Parathyroid adenoma (tissue), 2 donors: ENCODE measurements at regions not wholly inside any gene's neighbourhood (a gene's known extent, or its start where the extent isn't known, plus 50 kb on each side); places are given as distances from the start of the nearest gene placed in this dataset.
"Not testable (repeated sequence)": the region's sequence is repeated elsewhere in the genome, so short reads cannot be mapped to it uniquely, and the experiment has no call there.

Experiments
- H2AFZ ChIP-seq: fragments of 300-600 bp; sonication (generic); one replicate; pipeline ENCODE4 v1.7.0; 2017; ENCODE audit warnings: antibody characterized with exemption, mild to moderate bottlenecking
- H3K27ac ChIP-seq: fragments of 300-600 bp; sonication (generic); one replicate; pipeline ENCODE4 v1.7.0; 2017
- H3K27me3 ChIP-seq: fragments of 300-600 bp; sonication (generic); one replicate; pipeline ENCODE4 v1.7.0; 2017; ENCODE audit warnings: low read length; ENCODE audit not compliant: control insufficient read depth, insufficient read depth
- H3K36me3 ChIP-seq: fragments of 300-600 bp; sonication (generic); one replicate; pipeline ENCODE4 v1.7.0; 2017; ENCODE audit warnings: low read length; ENCODE audit not compliant: control insufficient read depth, insufficient read depth
- H3K4me1 ChIP-seq: fragments of 300-600 bp; sonication (generic); one replicate; pipeline ENCODE4 v1.7.0; 2017; ENCODE audit warnings: control low read depth
- H3K4me2 ChIP-seq: fragments of 300-600 bp; sonication (generic); one replicate; pipeline ENCODE4 v1.7.0; 2017; ENCODE audit warnings: low read length
- H3K4me3 ChIP-seq: fragments of 300-600 bp; sonication (generic); one replicate; pipeline ENCODE4 v1.7.0; 2017; ENCODE audit warnings: low read depth, low read length
- H3K79me2 ChIP-seq: fragments of 300-600 bp; sonication (generic); one replicate; pipeline ENCODE4 v1.7.0; 2017; ENCODE audit warnings: control low read depth
- H3K9ac ChIP-seq: fragments of 300-600 bp; sonication (generic); one replicate; pipeline ENCODE4 v1.7.0; 2017; ENCODE audit warnings: mild to moderate bottlenecking
- H3K9me3 ChIP-seq: fragments of 300-600 bp; sonication (generic); one replicate; pipeline ENCODE4 v1.7.0; 2017; ENCODE audit warnings: low read length; ENCODE audit not compliant: control insufficient read depth
- TF ChIP-seq, protein P1 (sequence below): fragments of 300-600 bp; sonication (generic); IDR thresholded peaks from one replicate; pipeline ENCODE4 v1.7.0; 2017; ENCODE audit warnings: antibody characterized with exemption, mild to moderate bottlenecking
- donor health status: primary hyperparathyroidism.

DNA sequence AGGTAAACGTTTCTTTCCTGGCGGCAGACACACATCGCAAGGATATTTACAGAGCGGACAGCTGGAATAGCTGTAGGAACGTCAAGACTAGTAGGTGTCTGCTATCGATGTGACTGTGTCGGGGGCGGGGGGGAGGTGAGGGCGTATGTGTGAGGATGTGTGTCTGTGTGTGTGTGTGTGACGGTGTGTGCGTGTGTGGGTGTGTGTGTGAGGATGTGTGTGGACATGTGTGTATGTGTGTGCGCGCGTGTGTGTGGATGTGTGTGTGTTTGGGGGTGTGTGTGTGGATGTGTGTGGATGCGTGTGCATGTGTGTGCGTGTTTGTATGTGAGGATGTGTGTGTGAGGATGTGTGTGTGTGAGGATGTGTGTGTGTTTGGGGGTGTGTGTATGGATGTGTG is 55.4 kb downstream of the PNMA6F start:
- H3K27ac ChIP-seq, H3K9ac ChIP-seq, H2AFZ ChIP-seq, H3K4me2 ChIP-seq, H3K4me1 ChIP-seq, H3K4me3 ChIP-seq, H3K27me3 ChIP-seq, H3K9me3 ChIP-seq, H3K79me2 ChIP-seq, H3K36me3 ChIP-seq: not testable (repeated sequence)

- not testable (repeated sequence) for H3K27ac ChIP-seq, H3K9me3 ChIP-seq, H3K4me2 ChIP-seq, H3K4me3 ChIP-seq, H3K79me2 ChIP-seq, H3K4me1 ChIP-seq, H3K36me3 ChIP-seq, H2AFZ ChIP-seq, H3K9ac ChIP-seq, H3K27me3 ChIP-seq
Measured at GRCh38 chrX:153260468-153260867, 61.1 kb downstream of the PNMA6F start.

GRCh38 chrX:153253239-153253638 is 68.3 kb downstream of the PNMA6F start:
- H3K4me3 ChIP-seq, H3K27ac ChIP-seq, H3K36me3 ChIP-seq, H3K4me2 ChIP-seq, H3K9ac ChIP-seq, H3K4me1 ChIP-seq, H3K9me3 ChIP-seq, H2AFZ ChIP-seq, H3K79me2 ChIP-seq, H3K27me3 ChIP-seq: not testable (repeated sequence)

GRCh38 chrX:153252378-153253129 is 69.0 kb downstream of the PNMA6F start:
- H2AFZ ChIP-seq, H3K9me3 ChIP-seq, H3K9ac ChIP-seq, H3K79me2 ChIP-seq, H3K4me3 ChIP-seq, H3K27ac ChIP-seq, H3K36me3 ChIP-seq, H3K27me3 ChIP-seq, H3K4me2 ChIP-seq, H3K4me1 ChIP-seq: not testable (repeated sequence)

GRCh38 chrX:153251952-153252351 is 69.6 kb downstream of the PNMA6F start:
- H3K36me3 ChIP-seq, H3K9ac ChIP-seq, H3K27me3 ChIP-seq, H3K9me3 ChIP-seq, H3K79me2 ChIP-seq, H3K4me1 ChIP-seq, H2AFZ ChIP-seq, H3K4me2 ChIP-seq, H3K27ac ChIP-seq, H3K4me3 ChIP-seq: not testable (repeated sequence)

GRCh38 chrX:153250762-153251161 is 70.8 kb downstream of the PNMA6F start:
- H3K36me3 ChIP-seq, H3K4me3 ChIP-seq, H2AFZ ChIP-seq, H3K9ac ChIP-seq, H3K27ac ChIP-seq, H3K4me1 ChIP-seq, H3K9me3 ChIP-seq, H3K79me2 ChIP-seq, H3K27me3 ChIP-seq, H3K4me2 ChIP-seq: not testable (repeated sequence)

GRCh38 chrX:153245288-153245731 is 66.2 kb downstream of the MAGEA1 start:
- no peaks in the 10 kb centered on the region for H3K79me2 ChIP-seq

More at GRCh38 chrX:153245288-153245731, 66.2 kb downstream of the MAGEA1 start:
- Histone ChIP-seq H3K36me3 (no peaks in the 10 kb centered on the region), H2AFZ (peak overlapping the region; percentile 40), H3K4me1 (no peaks in the 10 kb centered on the region), H3K27me3 (no peaks in the 10 kb centered on the region), H3K9me3 (no peaks in the 10 kb centered on the region), H3K27ac (no peak overlapping the region), H3K4me3 (no peak overlapping the region), H3K9ac (no peak overlapping the region), H3K4me2 (peak overlapping the region; percentile 17)
- TF ChIP-seq, protein P1, sequence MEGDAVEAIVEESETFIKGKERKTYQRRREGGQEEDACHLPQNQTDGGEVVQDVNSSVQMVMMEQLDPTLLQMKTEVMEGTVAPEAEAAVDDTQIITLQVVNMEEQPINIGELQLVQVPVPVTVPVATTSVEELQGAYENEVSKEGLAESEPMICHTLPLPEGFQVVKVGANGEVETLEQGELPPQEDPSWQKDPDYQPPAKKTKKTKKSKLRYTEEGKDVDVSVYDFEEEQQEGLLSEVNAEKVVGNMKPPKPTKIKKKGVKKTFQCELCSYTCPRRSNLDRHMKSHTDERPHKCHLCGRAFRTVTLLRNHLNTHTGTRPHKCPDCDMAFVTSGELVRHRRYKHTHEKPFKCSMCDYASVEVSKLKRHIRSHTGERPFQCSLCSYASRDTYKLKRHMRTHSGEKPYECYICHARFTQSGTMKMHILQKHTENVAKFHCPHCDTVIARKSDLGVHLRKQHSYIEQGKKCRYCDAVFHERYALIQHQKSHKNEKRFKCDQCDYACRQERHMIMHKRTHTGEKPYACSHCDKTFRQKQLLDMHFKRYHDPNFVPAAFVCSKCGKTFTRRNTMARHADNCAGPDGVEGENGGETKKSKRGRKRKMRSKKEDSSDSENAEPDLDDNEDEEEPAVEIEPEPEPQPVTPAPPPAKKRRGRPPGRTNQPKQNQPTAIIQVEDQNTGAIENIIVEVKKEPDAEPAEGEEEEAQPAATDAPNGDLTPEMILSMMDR = no peak
